Esophagus squamous epithelium (tissue), 4 donors: ENCODE measurements at regions not wholly inside any gene's neighbourhood (a gene's known extent, or its start where the extent isn't known, plus 50 kb on each side); places are given as distances from the start of the nearest gene placed in this dataset.

Experiments used
- POLR2A ChIP-seq, 4 donors: fragments of 450-650 bp; IDR thresholded peaks; one replicate each; pipeline ENCODE4 v1.6.1; 2017; ENCODE audit warnings: antibody characterized with exemption in 4 of 4, mild to moderate bottlenecking in 4 of 4, moderate library complexity in 3 of 4
- TF ChIP-seq, protein P1 (sequence below), 6 experiments: fragments of 450-650 bp in 4 of 6; fragments of 200-600 bp in 2 of 6; sonication (generic) in 2 of 6; IDR thresholded peaks; one replicate each; pipeline ENCODE4 v1.5.1; 2016 to 2019; ENCODE audit warnings: antibody characterized with exemption in 6 of 6, mild to moderate bottlenecking in 4 of 6, moderate library complexity in 4 of 6

DNA sequence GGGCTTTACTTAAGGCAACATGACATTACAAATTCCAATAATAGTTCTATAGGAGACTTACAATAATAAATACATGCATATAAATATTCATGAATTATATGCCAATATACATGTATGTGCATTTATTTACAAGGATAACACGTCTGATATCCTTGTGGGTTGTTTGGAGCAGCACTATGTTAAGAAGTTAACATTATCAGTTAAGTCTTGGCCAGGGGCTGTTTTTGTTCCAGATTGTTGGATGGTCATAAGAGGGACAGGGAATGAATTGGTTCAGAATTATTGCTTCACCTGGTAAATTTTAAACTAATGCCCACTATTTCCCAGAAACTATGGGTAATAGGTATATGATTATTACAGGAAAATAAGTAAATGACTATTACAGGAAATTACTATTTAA is 81.3 kb upstream of the MMS22L start:
- no peak for TF ChIP-seq POLR2A (IDR thresholded peaks at IDR 0.05)
- TF ChIP-seq, protein P1, sequence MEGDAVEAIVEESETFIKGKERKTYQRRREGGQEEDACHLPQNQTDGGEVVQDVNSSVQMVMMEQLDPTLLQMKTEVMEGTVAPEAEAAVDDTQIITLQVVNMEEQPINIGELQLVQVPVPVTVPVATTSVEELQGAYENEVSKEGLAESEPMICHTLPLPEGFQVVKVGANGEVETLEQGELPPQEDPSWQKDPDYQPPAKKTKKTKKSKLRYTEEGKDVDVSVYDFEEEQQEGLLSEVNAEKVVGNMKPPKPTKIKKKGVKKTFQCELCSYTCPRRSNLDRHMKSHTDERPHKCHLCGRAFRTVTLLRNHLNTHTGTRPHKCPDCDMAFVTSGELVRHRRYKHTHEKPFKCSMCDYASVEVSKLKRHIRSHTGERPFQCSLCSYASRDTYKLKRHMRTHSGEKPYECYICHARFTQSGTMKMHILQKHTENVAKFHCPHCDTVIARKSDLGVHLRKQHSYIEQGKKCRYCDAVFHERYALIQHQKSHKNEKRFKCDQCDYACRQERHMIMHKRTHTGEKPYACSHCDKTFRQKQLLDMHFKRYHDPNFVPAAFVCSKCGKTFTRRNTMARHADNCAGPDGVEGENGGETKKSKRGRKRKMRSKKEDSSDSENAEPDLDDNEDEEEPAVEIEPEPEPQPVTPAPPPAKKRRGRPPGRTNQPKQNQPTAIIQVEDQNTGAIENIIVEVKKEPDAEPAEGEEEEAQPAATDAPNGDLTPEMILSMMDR (IDR thresholded peaks at IDR 0.05), result no peak
